Activated CD4-positive, alpha-beta T cell treated with anti-CD3 and anti-CD28 coated beads, Interleukin-10, Interleukin-2, amounts not matched to agents 100 ng/mL and 50 ng/mL, durations not matched to agents 16 hours and 8 hours (primary cell): ENCODE measurements at regions not wholly inside any gene's neighbourhood (a gene's known extent, or its start where the extent isn't known, plus 50 kb on each side); places are given as distances from the start of the nearest gene placed in this dataset.

ENCODE experiments used
- DNase-seq: peaks from one replicate; pipeline ENCODE4 v3.0.0-alpha.2; 2020

DNA sequence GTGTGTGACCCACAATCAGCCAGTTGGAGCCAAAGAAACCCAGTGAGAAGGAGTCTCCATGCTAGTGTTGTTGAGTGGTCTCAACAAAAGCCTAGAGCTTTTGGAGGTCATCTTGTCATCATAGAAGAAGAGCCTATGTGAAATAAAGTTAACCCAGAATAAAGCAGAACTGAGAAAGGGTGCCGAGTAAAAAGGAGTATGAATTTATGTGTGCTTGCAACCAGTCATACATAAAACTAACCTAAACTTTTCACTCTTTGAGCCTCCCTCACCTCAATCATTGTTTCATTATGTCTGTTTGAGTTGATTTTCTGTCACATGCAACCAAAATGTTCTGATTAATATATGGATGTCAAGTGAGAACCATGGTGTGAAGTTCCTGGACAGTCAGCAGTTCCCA lies 599.3 kb upstream of the ZEB2 start:
- DNase-seq, result no peak

DNA sequence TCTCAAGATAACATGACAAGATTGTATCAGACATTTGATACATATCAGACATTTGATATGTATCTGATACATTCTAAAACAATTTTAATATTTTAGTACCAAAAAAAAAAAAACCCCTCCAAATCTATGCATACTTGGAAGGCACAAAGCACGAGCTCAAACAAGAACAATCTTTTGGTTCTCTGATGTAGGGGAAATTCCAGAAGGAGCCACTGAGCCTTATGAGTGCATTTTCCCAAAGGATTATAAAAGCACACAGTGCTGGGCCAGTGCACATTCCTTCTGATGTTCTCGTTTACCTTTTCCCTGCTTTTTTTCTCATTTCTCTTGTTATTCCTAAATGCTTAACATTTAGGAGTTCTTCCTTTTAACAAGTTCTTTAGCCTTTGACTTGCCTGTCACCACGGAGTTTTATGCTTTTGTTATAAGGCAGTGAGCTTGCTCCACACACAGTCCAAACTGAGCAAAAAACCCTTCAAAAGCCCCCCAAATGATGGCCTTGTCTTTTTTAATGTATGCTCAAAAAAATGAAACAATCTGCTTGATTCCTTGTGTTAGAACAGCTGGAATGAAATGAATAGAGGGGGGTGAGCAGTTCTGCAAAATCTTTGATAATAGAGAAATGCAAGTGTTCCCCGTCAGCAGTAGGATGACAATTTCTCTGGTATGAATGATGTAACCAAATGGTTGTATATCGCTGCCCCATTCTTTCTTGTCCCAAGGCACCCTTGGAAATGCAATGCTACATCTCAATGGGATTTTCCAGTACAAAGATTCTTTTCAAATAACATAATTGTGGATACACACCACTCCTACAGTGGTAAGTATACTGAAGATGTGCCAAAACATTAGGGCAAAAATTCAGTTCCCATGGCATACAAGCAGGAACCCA lies 597.2 kb upstream of the ZEB2 start:
- DNase-seq, result no peak

DNA sequence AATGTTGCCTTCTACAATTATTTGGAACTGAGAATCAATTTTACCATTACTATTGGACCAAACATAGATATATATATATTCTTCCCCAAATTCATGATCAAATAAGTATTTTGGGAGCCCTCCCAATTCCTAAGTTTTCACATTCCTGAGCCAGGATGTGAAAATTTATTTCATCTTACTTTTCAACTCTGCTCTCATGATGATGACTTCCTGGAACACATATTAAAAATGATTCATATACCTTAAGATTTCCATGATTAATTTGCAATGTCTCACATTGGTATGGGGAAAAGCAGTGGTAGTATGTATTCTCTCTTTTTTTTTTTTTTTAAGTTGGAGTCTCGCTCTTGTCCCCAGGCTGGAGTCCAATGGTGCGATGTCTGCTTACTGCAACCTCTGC lies 596.1 kb upstream of the ZEB2 start:
- no peak for DNase-seq

DNA sequence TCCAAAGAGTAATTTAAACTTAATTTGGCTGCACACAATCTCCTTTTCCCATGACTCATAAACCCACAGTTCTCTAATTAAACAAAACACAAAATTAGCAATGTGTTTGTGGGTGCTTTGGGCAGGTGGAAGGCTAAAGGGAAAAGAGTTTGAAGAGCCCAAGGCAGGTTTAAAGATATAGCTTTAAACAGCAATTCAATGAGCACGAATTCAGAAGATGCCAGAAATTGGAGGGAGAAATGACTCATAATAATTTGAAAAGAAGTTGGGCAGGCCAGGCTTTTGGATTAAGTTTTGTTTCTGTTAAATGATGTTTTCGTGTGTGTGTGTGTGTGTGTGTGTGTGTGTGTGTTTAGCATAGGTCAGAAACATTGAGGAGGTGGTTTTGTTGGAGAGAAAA lies 594.8 kb upstream of the ZEB2 start:
- no peak for DNase-seq

DNA sequence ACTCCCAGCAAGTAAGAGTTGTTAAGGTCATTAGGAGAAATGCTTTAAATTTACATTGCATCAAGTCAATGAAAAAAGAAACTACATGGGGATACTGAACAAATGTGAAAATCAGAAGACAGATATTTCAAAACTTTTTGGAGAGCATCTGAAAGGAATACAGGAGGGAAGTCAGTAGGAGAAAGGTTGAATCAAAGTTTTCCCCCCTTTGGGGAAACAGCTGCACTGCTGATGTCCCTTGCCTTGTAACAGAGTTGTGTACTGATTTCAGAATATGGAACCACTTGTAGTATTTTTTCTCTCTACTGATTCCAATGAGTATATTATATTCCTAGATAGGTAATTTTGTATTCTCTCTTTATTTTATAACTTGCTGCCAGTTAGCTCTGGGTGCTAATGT lies 592.5 kb upstream of the ZEB2 start:
- DNase-seq, result no peak

DNA sequence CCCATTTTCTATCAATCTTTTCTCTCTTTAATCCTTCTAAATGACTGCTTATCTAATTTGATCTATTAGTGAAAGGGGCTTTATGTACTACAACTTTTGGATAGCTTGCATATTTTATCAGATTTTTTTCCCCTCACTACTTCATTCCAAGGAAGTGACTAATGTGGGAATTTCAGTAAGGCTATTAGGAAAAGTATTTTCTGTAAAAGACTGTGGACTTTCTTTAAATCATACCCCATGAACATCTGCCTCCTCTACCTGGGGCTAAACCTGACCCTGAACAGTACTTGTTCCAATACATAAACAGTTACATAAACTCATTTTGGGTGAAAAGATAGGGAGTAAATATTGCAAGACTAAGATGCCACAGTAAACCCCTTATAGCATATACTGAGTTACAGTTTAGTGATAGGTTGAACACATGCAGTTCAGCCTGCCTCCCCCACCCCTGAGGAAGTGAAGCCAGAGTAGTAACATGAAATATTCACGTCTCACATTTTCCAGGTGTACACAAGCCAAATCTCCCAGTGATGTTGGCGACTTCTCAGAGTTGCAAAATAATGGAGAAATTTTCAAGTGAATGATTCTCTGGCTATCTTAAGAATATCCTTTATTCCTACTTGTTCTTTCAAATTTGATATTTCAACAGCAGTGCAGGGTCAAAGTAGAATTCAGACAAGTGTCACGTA lies 590.9 kb upstream of the ZEB2 start:
- DNase-seq, result no peak

DNA sequence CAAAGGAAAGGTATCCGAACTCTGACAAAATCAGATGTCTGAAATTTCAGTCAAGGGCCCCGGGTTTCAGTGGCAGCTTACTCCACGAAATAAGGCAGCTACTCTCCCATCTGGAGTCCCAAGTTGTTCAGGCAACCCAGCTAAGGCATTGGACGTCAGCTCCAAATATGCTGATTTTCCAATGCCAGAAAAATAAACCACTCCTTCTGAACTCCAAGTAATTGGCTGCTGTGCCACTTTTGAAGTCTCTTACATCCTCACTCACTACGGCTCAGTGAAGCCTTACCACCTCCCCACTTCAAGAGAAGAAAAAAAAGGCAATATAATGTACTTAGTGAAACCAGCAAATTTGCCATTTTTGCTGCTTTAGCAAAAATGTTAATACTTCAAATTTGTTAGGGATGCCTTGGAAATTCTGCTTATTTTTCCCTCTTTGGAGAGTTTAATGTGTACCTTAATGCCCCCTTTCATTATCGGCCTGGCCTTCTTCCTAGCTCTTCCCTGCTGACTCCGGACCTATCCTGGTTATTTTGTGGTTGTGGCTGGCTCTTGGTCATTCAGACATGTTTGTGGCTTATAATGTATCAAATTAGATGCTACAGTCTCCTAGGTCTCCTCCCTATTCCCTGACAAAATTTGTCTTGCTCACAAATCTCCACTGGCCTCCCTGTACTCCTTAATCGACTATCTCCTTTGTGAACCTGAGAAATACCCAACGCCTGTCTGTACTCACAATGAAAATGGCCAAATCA lies 589.2 kb upstream of the ZEB2 start:
- DNase-seq, result no peak

DNA sequence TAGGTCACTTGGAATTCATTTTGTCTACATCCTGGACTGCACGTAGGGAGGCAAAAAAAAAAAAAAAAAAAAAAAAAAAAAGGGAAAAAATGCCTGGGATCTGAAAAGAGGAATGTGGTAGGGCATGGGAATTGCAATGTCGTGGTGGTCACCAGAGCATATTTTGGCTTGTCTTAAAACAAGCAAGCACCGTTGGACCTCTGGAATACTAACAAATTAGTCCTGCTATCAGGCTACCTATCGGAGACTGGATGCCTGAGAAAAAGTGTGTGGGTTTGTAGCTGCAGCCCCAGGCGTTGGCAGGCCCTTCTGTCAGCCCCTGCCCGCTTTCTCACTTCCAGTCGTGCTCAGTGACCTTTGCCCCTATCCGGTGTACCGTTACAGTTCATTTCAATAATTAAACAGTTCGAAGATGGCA lies 588.5 kb upstream of the ZEB2 start:
- DNase-seq, result no peak

DNA sequence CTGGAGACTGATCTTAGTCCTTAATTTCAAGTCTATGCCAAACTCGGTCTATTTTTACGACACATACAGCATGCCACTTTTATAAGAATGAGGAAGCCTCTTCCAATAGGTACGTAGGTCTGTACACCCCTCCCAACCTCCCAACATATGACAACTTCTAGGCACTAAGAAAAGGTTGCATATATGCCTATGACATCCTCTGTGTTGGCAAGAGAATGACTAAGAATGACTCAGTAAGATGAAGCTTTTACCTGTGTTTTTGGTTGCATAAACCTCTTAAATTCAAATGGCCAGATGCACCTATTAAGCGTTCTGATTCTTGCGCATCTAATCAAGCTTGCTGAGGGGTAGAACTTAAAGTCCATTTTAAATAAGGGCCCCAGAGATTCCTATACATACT lies 586.4 kb upstream of the ZEB2 start:
- no peak for DNase-seq

DNA sequence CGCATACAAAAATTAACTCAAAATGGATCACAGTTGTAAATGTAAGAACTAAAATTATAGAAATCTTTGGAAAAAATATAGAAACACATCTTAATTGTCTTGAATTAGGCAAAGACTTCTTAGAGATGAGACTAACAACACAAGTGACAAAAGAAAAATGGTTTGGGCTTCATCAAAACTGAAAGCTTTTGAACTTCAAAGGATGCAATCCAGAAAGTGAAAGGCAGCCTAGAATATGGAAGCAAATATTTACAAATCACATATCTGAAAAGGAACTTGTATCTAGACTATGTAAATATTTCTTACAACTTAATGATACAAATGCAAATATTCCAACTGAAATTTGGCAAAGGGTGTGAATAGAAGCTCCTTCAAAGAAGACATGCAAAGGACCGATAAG lies 582.8 kb upstream of the ZEB2 start:
- no peak for DNase-seq

DNA sequence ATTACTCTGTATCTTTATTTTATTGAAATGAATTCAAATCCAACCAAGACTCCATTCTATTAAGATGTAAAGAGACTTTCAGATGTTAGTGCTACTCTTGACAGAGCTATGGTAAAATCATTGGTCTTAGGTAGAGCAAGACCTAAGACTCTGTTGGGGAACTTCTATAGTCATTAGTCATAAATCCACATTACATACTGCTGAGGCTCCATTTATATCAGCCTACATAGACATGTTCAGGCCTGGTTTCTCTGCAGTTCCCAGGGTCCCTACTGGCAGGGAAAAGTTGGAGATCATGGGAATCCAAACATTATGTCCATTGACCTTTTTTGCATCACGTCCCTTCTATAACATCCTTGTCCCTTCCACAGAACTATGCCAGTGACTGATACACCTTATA lies 580.4 kb upstream of the ZEB2 start:
- DNase-seq, result no peak

DNA sequence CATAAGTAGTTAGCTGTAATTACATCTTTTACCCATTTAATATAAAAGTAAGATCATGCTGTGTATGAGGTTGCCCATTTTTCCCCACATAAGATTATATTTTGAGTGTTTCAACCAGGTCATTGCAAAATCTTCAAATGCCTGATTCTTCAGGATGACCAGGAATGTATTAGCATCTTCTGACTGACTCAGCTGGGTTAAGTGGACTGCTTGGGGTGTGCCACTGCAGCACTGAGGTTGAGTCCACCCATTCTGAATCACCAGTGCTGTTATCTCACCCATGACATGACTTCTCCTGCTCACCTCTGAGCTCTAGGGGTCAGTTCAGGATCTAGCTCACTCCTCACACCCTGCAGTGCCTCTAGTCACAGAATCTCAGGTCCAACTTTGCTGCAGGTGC lies 576.7 kb upstream of the ZEB2 start:
- DNase-seq, result no peak

DNA sequence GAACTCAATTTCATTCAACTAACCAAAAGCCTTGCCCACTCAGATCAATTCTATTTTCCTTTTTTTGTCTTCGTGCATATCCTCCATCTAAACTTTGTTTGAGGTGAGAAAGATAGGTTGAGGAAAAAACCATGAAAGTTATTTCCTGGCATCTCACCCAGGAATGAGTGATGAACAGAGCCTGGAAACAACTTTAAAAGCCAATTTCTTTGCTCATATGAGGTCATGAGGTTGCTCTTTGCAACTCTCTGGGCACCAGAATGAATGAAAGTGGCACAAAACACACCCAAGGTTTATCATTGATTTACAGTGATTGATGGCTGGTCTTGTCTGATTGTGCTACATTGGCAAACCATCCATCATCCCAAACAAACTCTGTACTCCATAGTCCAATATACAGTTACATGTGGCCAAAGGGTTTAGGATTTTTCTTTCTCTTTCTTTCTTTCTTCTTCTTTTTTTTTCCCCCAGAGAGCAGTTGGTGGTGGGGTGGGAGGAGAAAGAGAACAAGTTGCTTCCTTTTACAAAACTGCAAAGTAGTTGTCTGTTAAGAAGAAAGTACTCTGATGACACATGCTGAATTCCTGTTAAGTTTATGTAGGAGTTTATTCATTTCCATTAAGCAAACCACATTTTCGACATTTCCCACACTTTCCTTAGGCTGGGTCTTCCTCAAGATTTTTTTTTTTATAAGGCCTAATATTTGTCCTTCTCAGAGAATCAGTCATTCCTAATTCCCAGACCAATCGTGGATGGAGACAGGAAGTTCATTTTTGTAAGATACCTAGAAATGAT lies 575.9 kb upstream of the ZEB2 start:
- DNase-seq, result no peak

DNA sequence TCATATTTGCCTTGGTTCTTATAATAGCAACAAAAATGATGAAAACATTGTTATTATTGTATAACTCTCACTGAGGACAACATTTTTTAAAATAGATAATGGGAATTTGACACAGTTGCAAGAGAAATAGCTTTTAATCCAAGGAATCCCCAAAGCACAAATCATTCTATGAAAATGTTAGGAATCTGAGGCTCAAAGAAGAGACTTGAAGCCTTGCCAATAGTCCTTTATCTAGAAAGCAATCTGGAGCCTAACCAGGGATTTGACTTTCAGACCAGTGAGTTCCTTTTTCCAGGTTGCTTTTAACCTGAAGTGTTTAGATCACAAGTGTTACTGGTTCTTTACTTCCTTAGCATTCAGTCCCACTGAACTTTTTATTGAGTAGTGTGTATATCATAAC lies 574.5 kb upstream of the ZEB2 start:
- no peak for DNase-seq

DNA sequence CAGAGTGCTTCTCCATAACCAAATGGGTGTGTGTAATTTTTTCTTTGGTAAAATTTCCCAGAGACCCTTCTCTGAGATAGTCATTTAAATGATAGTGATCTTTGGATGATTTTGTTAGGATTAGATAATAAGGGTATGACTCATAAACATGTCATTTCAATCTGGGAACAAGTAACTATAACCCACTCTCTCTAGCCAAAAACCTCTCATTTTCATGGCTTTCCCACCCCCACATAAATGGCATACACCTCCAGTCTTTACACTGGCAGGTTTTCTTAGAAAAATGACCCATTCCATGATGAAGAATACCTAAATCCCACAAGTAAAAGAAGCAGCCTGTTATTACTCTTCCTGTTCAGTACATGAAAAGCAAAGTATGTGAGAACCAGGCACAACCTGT lies 572.0 kb upstream of the ZEB2 start:
- no peak for DNase-seq

DNA sequence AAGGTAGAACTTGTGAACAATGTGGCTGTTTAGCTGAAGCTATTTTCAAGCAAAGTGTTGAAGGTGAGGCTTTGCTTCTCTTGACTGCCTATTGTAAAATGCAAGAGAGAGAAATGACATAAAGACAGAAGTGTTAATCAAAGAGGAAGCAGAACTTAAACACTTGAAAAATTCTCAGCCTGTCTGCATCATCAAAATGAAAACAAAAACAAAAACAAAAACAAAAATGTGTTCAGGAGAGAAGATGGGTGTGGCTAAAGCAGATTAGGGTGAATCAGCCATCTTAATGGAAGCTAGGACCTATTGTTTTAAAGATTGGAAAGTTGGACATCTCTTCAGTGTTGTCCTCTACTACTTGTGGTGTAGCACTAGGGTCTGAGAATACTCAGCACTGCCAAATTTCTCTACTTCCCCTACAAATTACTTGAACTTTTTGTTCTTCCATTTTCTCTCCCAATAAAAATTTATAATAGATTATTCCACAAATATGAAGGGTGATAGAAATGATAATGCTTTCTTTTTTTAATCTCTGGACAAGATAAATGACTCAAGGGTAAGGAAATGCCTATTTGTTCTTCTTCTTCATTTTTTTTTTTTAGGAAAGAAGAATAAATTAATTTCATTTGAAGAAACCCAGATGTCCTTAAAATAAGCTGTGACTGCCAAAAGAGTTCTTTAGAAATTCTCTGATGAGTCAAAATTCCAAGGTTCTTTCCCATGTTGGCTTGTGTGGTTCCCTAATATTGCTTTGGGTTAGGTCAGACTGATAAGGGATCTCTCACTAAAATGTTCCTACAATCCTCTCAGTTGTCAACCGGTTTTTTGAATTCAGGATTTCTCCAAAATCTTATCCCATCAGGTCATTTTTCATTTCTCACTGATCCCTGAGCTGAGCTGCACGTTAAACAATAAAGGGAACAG lies 571.2 kb upstream of the ZEB2 start:
- no peak for DNase-seq

DNA sequence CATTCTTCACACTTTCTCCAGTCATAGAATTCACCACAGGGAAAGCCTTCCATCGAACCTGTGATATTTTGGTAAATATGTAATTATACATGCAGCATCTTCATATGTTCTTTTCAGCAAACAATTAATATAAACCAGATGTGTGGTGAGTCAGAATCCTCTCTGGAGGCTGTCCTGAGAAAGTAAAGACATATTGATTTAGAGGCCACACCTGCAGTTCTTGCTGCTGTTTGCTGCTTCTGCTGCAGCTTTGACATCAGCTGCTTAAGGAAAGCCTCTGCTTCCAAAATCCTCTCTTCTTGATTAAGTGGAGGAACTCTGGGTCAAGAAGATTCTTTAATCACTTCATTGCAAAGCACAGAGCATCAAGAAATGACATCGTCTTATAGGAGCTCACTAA lies 568.8 kb upstream of the ZEB2 start:
- no peak for DNase-seq

DNA sequence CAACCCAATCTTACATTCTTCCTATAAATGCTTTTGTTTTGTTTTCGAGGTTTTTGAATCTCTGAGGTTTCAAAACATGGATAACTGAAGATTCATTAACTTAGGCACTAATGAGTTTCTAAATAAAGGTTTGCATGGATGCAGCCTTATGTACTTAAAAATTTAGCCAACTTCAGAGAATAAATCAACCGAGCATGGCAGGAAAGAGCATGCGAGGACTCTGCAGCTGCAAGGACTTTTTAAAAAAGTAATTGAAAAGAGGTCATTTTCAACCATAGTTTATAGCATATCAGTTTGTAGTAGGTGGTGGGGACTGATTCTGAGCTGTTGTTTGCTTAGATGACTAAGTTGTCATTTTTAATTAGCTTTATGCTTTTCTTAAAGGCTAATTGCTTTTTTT lies 567.0 kb upstream of the ZEB2 start:
- no peak for DNase-seq

DNA sequence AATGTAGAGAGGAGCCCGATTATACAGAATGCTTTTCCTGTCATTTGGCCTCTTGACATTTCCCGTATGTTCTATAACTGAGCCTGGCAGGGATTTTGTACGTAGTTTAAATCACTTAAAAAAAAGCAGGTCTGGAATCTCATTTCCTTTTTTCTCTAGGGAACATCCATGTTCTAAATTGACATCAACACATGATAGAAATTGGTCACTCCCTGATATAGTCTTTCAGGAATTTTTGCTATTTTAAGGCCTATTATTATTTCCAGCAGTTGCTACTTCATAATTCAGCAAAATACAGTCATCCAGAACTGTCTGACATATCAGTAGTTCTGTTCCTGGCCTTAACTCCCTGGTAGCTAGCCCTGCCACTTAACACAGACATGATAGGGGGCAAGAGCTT lies 565.7 kb upstream of the ZEB2 start:
- DNase-seq, result no peak

DNA sequence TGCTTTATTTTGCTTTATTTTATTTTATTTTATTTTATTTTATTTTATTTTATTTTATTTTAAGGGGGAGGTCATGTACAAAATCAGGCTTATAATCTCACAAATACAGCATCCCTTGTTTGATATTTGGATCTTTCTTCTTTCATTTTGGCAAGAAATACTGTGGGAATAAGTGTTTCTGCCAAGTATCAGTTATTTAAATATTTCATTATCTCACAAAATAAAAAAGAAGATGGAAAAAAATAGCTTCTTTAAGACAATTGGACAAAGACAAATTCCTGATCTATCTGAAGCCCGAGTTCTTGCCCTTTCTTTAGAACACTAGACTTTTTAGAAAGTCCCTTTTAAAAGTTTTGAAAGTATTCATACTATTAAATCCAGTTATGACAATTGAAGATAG lies 560.5 kb upstream of the ZEB2 start:
- no peak for DNase-seq

DNA sequence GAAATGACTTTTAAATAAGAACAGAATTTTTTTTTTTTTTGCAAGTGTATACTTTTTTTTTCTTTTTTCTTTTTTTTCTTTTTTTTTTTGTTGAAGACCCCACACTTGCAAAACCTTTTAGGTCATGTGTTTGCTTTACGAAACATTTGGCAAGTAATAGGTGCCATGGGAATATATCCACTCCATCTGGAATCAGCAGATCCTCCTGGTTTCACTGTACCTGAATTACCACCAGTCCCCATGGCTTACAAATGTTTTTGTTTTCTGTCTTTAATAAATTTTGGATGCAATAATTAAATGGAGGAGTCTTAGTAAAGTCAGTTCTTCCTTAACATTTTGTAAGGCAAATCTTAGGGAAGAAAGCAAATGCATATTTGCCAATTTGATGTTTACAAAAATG lies 559.7 kb upstream of the ZEB2 start:
- DNase-seq, result no peak

DNA sequence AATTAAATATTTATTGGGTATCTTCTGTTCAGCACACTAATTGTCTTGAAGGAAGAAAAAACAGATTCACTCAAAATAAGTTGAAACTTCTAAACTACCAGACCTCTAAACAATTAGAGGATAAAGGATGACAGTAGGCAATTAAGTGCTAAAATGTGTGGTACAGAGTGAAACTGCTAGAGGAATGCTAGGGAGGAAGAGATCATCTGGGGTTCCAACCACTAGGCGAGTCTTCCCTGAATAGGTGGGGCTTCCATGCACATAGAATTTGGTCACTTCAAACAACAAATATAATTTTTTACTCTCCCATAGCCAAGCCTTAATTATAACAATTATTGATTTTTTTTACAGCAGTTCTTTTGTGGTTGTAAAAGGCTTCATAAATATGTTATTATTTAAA lies 559.0 kb upstream of the ZEB2 start:
- no peak for DNase-seq
